HG03135 (cell line): ENCODE measurements at regions not wholly inside any gene's neighbourhood (a gene's known extent, or its start where the extent isn't known, plus 50 kb on each side); places are given as distances from the start of the nearest gene placed in this dataset.
A peak's percentile ranks its signal among the peaks of the same experiment; 100 is the strongest.

Source experiments
- ATAC-seq: cut with Tn5 transposase; IDR thresholded peaks from one replicate; pipeline ENCODE4 v1.9.1; 2021; ENCODE audit warnings: mild to moderate bottlenecking, moderate library complexity; ENCODE audit not compliant: unreplicated experiment

- ATAC-seq, result no peak
These were observed 228.9 kb upstream of the ARHGAP24 start for GRCh38 chr4:85246055-85246454.

GRCh38 chr4:85250852-85251251, 224.1 kb upstream of the ARHGAP24 start:
- no peak for ATAC-seq

DNA sequence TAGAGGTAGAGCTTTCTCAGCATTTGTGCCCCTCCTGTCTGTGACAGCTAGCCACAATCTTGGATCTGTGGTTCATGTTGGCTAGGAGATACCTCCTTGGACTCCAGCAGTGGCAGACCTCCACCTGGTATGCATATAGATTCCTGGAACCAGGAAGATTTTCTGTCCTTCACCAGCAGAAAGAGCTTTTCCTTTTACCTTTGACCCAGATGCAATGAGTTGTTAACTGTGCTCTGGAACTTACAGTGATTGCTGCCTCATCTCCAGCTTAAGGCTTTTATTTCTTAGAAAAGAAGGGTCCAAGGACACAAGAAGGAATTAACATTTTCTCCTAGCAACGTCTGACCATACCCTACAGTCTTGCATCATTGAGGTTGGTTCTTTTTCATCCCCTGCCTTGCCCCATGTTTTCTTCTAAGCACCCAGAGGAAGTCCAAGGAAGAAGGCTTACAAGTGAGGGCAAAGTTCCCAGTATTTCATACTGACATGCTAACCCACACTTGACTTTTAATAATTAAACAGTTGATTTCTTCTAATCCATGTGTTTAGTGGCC, 217.1 kb upstream of the ARHGAP24 start:
- ATAC-seq, result no peak

GRCh38 chr4:85260064-85260463, 214.9 kb upstream of the ARHGAP24 start:
- no peak for ATAC-seq

DNA sequence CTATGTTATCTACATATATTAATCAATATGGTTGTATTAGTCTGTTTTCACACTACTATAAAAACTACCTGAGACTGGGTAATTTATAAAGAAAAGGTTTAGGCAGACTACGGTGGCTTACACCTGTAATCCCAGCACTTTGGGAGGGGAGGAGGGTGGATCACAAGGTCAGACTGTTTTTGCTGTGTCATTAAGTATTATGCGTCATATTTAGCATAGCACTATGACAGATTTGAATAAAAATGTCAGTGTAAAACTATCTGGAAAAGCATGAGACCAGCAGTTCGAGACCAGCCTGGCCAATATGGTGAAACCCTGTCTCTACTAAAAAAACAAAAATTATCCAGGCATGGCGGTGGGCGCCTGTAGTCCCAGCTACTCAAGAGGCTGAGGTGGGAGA, 209.7 kb upstream of the ARHGAP24 start:
- ATAC-seq, result no peak

DNA sequence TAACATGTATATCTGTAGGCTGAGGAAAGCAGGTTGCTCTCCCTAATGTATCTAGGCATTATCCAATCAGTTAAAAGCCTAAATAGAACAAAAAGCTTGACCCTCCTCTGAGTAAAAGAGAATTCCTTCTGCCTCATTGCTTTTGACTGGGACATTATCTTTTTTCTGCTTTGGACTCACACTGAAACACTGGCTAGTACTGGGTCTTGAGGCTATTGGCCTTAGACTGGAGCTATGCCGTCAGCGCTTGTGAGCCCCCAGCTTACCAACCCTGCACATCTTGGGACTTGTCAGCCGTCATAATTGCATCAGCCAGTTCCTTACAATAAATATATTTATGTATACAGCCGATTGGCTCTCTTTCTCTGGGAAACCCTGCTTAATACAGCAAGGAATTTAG, 206.8 kb upstream of the ARHGAP24 start:
- ATAC-seq, result no peak

- no peak for ATAC-seq
These were observed 206.0 kb upstream of the ARHGAP24 start for GRCh38 chr4:85268961-85269360.

DNA sequence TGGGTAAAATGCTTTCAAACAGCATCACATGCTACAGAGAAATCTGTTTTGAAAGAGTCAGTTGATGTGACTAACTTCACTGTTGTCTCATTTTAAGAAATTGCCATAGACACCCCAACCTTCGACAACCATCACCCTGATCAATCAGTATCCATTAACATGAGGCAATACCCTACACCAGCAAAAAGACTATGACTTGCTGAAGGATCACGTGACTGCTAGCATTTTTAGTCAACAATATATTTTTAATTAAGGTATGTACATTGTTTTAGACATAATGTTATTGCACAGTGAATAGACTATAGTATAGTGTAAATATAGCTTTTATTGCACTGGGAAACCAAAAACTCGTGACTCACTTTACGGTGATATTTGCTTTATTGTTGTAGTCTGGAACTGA, 200.0 kb upstream of the ARHGAP24 start:
- no peak for ATAC-seq

GRCh38 chr4:85280963-85281362, 194.0 kb upstream of the ARHGAP24 start:
- ATAC-seq, result no peak

DNA sequence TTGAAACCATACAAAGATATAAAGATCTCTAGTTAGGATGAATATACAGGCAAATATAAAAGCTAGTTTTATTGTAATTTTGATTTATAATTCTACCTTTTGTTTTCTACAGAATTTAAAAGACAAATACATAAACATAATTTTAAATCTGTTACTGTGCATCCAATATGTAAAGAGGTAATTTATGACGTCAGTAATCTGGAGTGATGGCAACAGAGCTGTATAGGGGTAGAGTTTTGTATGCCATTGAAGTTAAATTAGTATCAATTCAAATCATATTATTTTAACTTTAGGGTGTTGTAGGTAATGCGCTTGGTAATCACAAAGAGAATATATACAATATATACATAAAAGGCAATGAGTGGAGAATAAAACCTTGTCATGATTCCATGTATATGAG, 183.7 kb upstream of the ARHGAP24 start:
- ATAC-seq, result no peak

GRCh38 chr4:85298037-85298436, 176.9 kb upstream of the ARHGAP24 start:
- ATAC-seq, result no peak

GRCh38 chr4:85302193-85302736, 172.7 kb upstream of the ARHGAP24 start:
- ATAC-seq, result no peak

DNA sequence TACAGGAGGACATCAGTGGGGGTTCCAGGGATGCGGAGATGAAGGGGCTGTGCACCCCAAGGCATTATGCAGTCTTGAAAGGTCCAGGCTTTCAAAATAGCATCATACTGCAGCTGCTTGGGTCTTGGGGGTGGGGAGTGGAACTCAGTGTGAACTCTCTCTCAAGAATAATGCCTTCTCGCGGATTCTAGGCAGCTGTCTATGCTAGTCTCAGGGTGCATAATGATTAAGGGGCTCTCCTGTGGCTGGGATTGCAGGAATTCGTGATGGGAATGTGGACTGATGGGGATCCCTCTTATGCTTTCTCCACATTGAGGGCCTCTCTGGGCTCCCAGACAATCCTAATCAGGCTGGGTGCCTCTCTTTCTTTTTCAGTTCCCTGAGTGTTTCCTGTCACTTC, 172.2 kb upstream of the ARHGAP24 start:
- ATAC-seq, result no peak

- ATAC-seq, result no peak
These were observed 156.5 kb upstream of the ARHGAP24 start for GRCh38 chr4:85318415-85318814.

- ATAC-seq, result no peak
These were observed 116.1 kb upstream of the ARHGAP24 start for GRCh38 chr4:85358831-85359230.

- ATAC-seq, result no peak
These were observed 112.4 kb upstream of the ARHGAP24 start for GRCh38 chr4:85362550-85362949.

DNA sequence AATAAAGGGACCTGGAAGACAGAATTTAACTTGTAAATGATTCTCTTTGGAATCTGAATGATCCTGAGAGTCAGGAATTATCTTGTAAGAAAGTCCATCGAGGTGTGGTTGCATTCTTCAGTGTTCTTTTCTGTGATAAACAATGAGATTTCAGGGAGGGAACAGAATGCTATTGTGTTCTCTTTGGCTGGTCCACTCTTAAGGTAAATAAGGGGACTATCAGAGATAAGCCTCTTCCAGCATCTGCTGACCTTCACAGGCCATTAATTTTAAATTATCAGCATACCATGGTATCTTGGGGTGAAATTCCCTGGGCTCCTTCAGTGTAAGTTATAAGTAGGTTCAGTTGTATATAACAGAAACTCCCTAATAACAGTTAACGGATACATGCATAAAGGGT, 107.1 kb upstream of the ARHGAP24 start:
- ATAC-seq, result no peak

DNA sequence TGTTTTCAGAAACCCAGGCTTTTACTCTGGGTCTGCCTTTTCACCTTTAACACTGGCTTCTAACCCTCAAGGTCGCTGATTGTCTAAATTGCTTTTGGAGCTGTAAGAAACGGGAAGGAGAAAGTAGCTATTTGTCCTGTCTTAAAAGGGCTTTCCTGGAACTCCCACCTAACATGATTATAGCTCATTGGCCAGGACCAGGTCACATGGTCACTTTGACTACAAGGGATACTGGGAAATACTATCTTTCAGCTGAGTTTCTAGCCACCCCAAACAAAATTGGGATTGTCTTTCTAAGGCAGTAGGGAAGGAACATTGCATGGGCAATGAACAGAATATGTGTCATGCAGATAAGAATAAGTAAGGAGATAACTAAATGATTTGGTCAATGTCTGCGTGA, 106.7 kb upstream of the ARHGAP24 start:
- no peak for ATAC-seq

- ATAC-seq, result no peak
These were observed 106.0 kb upstream of the ARHGAP24 start for GRCh38 chr4:85368932-85369331.

- ATAC-seq, result no peak
These were observed 105.1 kb upstream of the ARHGAP24 start for GRCh38 chr4:85369703-85370380.

- ATAC-seq, result peak; percentile 93
These were observed 104.4 kb upstream of the ARHGAP24 start for GRCh38 chr4:85370400-85371032.

DNA sequence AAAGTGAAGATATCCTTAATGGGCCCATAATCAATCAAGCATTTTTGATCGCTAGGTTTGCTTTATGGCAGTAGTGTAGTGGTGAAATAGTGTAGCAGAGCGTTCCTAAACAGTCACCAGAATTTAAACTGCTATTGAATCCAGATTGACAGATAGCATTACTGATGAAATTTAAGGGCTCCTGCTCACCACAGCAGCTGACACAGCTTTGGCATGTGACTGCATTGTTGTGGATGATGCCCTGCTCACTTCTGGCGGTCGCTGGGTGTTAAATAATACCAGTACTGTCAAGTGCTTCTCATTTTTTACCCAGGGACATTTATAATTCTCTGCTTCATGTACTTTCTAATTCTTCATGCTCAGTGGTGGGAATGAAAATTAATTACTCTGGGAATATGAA, 102.0 kb upstream of the ARHGAP24 start:
- ATAC-seq, result no peak
